Aorta (tissue), 5 donors: ENCODE measurements at regions not wholly inside any gene's neighbourhood (a gene's known extent, or its start where the extent isn't known, plus 50 kb on each side); places are given as distances from the start of the nearest gene placed in this dataset.

Experiments used
- ATAC-seq: fragments of 200-7000 bp; cut with Tn5 transposase; one replicate; pipeline ENCODE4 v1.9.1; 2022; ENCODE audit warnings: moderate library complexity; ENCODE audit not compliant: low FRiP score
- DNase-seq, 2 donors: peaks; one replicate each; pipeline ENCODE4 v3.0.0-alpha.2; 2020
- H3K27ac ChIP-seq, 2 donors: one replicate each; pipeline ENCODE4 v1.5.1; 2013; ENCODE audit warnings: low read length in 2 of 2, mild to moderate bottlenecking in 2 of 2, moderate library complexity in 2 of 2, control low read depth in 1 of 2, inconsistent platforms in 1 of 2, low read depth in 1 of 2
- H3K27me3 ChIP-seq, 2 donors: one replicate each; pipeline ENCODE4 v1.6.1; 2013; ENCODE audit warnings: control low read depth in 1 of 2, low read length in 1 of 2, mild to moderate bottlenecking in 1 of 2, moderate library complexity in 1 of 2; ENCODE audit not compliant: insufficient read depth in 2 of 2, control insufficient read depth in 1 of 2
- H3K36me3 ChIP-seq, 2 donors: one replicate each; pipeline ENCODE4 v1.6.1; 2013; ENCODE audit warnings: control low read depth in 1 of 2, low read length in 1 of 2, mild to moderate bottlenecking in 1 of 2; ENCODE audit not compliant: insufficient read depth in 2 of 2, control insufficient read depth in 1 of 2
- H3K4me1 ChIP-seq, 2 donors: one replicate each; pipeline ENCODE4 v1.6.1; 2013; ENCODE audit warnings: low read length in 2 of 2, control low read depth in 1 of 2, mild to moderate bottlenecking in 1 of 2, moderate library complexity in 1 of 2; ENCODE audit not compliant: insufficient read depth in 2 of 2, control insufficient read depth in 1 of 2
- H3K4me3 ChIP-seq, 2 donors: one replicate each; pipeline ENCODE4 v1.5.1; 2013; ENCODE audit warnings: low read length in 2 of 2, control low read depth in 1 of 2, mild to moderate bottlenecking in 1 of 2
- H3K9me3 ChIP-seq: one replicate; pipeline ENCODE4 v1.6.1; 2013; ENCODE audit warnings: mild to moderate bottlenecking, low read length; ENCODE audit not compliant: control insufficient read depth
- WGBS, 2 donors: extraction: QIAGEN DNeasy Blood & Tissue Kit; methylation state at CpG; one replicate each; pipeline ENCODE4 v1.1.7; 2013; 5-methylcytosine and 5-hydroxymethylcytosine counted together
- intact Hi-C, 2 donors: fragments of 100-400 bp; cut with DNase I; formaldehyde crosslinking; loops; one replicate each; pipeline versions ENCODE4 v1.14.2 to v1.15.0; 2022
- donor health status: healthy with polysubstance abuse.
- donor health status: Bipolar disorder and iron deficiency.
- donor health status: DM: no; HTN: no; CAD: no.
- donor health status: DM: no; HTN: no; CAD: no.
- donor health status: DM: yes; HTN: yes; CAD: no.

DNA sequence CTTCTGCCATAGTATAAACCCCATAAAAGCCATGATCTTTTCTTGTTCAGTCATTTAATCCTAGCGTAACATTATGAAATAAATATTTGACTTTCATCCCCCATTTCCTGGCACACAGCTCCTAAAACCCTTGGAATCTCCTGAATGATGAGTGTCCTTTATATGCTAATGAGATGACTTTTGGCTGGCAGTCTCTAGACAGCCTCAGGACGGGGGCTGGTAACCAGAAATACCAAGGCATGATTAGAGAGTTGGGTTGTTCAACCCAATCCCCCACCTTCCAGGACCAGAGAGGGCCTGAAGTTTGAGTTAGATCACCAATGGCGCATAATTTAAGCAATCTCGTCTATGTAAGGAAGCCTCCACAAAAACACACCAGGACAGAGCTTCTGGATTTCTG lies 1246.1 kb upstream of the TENM4 start:
- Histone ChIP-seq H3K4me3 (no peak overlapping the region), H3K9me3 (no peaks in the 10 kb centered on the region), H3K36me3 (no peaks in the 10 kb centered on the region), H3K27me3 (no peaks in the 10 kb centered on the region), H3K4me1 (no peaks in the 10 kb centered on the region), H3K27ac (no peak overlapping the region)
- ATAC-seq (no peak), DNase-seq (no peak)
- intact Hi-C loops = no loop called here
- WGBS, 2 donors = 91% methylated on average over 4 of the region's 4 CpGs

DNA sequence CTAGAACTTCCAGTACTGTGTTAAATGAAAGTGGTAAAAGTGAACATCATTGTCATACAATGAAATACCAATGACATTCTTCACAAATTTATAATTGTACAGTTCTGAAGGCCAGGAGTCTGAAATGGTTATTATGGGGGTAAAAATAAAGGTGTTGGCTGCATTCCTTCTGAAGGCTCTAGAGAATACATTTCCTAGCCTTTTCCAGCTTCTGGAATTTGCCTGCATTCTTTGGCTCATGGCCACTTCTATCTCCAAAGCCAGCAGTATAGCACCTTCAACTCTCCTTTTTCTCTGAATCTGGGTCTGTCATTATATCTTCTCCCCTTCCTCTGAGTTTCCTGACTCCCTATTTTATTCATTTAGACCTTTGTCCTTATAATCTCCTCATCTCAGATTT lies 1232.7 kb upstream of the TENM4 start:
- H3K27me3 ChIP-seq = no peaks in the 10 kb centered on the region
- H3K4me1 ChIP-seq = no peaks in the 10 kb centered on the region
- H3K4me3 ChIP-seq = no peak overlapping the region
- DNase-seq (no peak), ATAC-seq (no peak)
- H3K36me3 ChIP-seq = no peaks in the 10 kb centered on the region
- H3K9me3 ChIP-seq = no peaks in the 10 kb centered on the region
- intact Hi-C loops = no loop called here
- no peak overlapping the region for H3K27ac ChIP-seq

DNA sequence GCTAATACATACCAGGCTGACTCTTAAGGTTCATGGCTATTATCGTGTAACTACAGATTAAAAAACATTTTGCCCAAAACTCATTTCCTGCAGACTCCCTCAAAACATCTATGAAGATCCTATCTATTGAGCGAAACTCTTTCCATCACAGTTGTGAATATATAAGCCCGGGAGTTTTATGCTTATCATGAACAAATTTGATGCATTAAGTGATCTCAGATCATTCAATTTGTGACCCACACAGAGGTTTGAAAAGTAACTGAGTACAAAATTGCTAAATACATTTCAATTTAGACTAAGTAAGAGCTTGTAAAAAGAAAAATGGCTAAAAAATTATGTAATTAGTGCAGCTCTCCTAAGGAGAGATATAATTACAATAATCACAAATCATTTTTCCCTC lies 1228.8 kb upstream of the TENM4 start:
- H3K27me3 ChIP-seq = no peaks in the 10 kb centered on the region
- WGBS, 2 donors = 82 to 83% methylated on average over 3 of the region's 3 CpGs
- H3K4me1 ChIP-seq = no peaks in the 10 kb centered on the region
- DNase-seq (no peak), ATAC-seq (no peak)
- no peaks in the 10 kb centered on the region for H3K9me3 ChIP-seq
- H3K27ac ChIP-seq = no peak overlapping the region
- intact Hi-C loops = no loop called here
- no peaks in the 10 kb centered on the region for H3K36me3 ChIP-seq
- no peak overlapping the region for H3K4me3 ChIP-seq

DNA sequence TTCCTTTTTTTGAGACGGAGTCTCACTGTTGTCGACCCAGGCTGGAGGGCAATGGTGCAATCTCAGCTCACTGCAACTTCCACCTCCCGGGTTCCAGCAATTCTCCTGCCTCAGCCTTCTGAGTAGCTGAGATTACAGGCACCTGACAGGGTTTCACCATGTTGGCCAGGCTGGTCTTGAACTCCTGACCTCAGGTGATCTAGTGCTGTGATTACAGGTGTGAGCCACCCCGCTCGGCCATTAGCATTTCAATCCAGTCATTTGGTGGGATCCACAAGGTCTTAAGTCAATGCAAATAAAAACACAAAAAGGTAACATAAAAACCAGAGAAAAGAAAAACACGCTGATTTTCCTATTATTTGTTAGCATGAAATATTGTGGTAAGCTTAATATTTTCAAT lies 1227.2 kb upstream of the TENM4 start:
- no peak overlapping the region for H3K27ac ChIP-seq
- intact Hi-C loops = no loop called here
- 91 to 93% methylated on average over 6 of the region's 6 CpGs for WGBS, 2 donors
- H3K27me3 ChIP-seq = peaks cover 0 to 2% of the 10 kb centered on the region in 2 donors
- H3K36me3 ChIP-seq = no peaks in the 10 kb centered on the region
- H3K4me3 ChIP-seq = no peak overlapping the region
- no peaks in the 10 kb centered on the region for H3K9me3 ChIP-seq
- no peaks in the 10 kb centered on the region for H3K4me1 ChIP-seq
- DNase-seq (no peak), ATAC-seq (no peak)

DNA sequence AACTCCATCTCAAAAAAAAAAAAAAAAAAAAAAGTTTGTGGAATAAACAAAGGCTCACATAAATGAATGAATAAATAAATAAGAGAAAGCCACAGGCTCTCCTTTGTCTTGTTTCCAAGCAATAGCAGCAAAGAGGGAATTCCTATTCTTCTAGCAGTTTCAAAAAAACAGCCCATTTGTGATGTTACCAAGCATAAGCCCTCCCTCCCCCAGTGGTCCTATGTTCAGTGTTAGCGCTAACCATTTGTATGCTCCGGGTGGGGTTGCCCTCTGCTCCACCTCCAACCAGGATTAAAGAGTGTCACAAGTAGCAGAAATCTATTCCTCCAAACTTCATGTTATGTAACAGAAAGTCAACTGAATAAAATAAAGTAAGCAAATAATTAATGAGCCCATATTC lies 1215.0 kb upstream of the TENM4 start:
- H3K4me1 ChIP-seq = no peaks in the 10 kb centered on the region
- no peak for ATAC-seq
- no peak overlapping the region for H3K27ac ChIP-seq
- intact Hi-C loops = loop anchor here in 1 of 2 donors (10.0 kb wide), 1 partner anchor 201 kb away; no protein-coding TSS in a partner anchor
- no peaks in the 10 kb centered on the region for H3K27me3 ChIP-seq
- H3K9me3 ChIP-seq = peaks cover 1% of the 10 kb centered on the region
- no peak for DNase-seq
- no peak overlapping the region for H3K4me3 ChIP-seq
- no peaks in the 10 kb centered on the region for H3K36me3 ChIP-seq
- WGBS, 2 donors = 93 to 98% methylated on average over 2 of the region's 2 CpGs

DNA sequence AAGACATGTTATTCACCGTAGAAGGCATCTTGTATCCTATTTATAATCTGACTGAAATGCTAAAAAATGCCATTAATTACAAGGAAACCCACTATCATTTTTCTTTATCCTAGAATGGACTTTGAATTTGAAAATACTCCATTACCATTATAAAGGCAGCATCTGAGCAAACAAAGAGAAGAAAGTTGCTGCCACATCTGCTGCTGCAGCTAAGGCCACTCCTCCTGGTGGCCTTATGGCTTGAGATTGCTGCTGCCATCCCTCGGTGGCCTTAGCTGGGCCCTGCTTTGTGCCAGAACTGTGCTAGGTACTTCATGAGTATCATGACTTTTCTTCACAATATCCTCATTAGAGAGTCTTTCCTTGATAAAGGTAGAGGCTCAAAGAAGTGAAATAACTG lies 1210.1 kb upstream of the TENM4 start:
- no peak overlapping the region for H3K27ac ChIP-seq
- no peak overlapping the region for H3K4me3 ChIP-seq
- intact Hi-C loops = loop anchor here in 1 of 2 donors (10.0 kb wide), 1 partner anchor 196 kb away; no protein-coding TSS in a partner anchor
- DNase-seq (no peak), ATAC-seq (no peak)
- WGBS, 2 donors = 44 to 65% methylated on average over 2 of the region's 2 CpGs
- H3K4me1 ChIP-seq = no peaks in the 10 kb centered on the region
- no peaks in the 10 kb centered on the region for H3K27me3 ChIP-seq
- peaks cover 1% of the 10 kb centered on the region for H3K9me3 ChIP-seq
- no peaks in the 10 kb centered on the region for H3K36me3 ChIP-seq

DNA sequence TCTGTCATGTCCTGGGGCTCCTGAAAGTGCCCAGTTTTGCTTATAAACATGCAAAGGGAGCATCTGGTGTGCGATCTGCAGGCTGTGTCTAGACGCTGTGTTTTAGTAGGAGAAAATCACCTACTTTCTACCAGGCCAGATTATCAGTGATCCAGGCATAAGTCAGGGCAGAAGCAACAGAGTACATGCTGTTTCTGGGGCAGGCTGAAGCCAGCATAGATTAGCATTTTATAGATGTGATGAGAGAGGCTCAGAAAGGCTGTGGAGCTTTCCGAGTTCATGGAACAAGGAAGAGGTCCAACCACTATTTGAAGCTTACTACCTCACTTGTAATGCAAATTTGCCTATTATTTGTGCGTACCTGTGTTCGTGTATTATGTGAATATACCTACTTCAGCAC lies 1208.4 kb upstream of the TENM4 start:
- intact Hi-C loops = no loop called here
- DNase-seq = no peak
- no peak overlapping the region for H3K4me3 ChIP-seq
- H3K36me3 ChIP-seq = no peaks in the 10 kb centered on the region
- H3K4me1 ChIP-seq = no peaks in the 10 kb centered on the region
- WGBS, 2 donors = 83 to 87% methylated on average over 5 of the region's 5 CpGs
- peaks cover 1% of the 10 kb centered on the region for H3K9me3 ChIP-seq
- no peak overlapping the region for H3K27ac ChIP-seq
- H3K27me3 ChIP-seq = no peaks in the 10 kb centered on the region
- no peak for ATAC-seq

DNA sequence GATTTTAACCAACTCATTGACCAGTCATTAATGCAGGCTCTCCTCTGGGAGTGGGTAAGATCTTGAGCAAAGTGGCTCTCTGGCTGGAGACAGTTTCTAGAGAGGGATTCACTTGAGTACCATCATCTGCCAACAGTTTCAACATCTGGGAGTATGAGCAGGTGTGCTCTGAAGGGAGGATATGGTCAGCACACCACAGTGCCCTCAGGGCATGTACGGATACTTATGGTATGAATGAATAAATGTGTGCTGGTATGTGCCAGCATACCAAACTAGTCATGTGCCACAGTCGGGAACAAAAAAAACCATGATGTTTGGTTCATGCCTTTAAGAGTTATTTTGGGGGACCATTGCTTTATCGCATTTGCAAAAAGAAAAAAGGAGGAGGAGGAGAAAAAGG lies 1197.5 kb upstream of the TENM4 start:
- Histone ChIP-seq H3K4me3 (no peak overlapping the region), H3K27ac (no peak overlapping the region), H3K4me1 (no peaks in the 10 kb centered on the region), H3K36me3 (no peaks in the 10 kb centered on the region), H3K27me3 (peaks cover 0 to 2% of the 10 kb centered on the region in 2 donors), H3K9me3 (no peaks in the 10 kb centered on the region)
- DNase-seq = no peak
- 61 to 63% methylated on average over 3 of the region's 3 CpGs for WGBS, 2 donors
- no peak for ATAC-seq
- intact Hi-C loops = no loop called here

DNA sequence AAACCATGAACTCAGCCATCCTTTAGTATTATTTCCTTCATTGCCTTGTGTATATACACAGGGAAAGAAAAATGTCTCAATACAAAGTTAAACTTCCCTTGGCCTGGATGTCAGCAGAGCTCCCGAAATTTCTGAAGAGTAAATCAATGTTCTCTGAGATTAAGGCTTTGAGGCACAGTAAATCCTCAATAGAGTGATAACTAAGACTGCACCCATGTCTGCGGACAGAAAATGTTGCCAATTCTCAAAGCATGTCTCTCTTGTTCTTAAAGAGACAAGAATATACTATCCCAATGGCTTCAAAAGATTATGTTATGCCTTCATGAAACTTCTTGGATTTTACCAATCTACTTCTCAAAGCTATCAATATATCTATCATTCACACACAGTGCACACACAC lies 1196.7 kb upstream of the TENM4 start:
- Histone ChIP-seq H3K9me3 (no peaks in the 10 kb centered on the region), H3K27ac (no peak overlapping the region), H3K36me3 (no peaks in the 10 kb centered on the region), H3K4me1 (no peaks in the 10 kb centered on the region), H3K4me3 (no peak overlapping the region), H3K27me3 (peaks cover 0 to 2% of the 10 kb centered on the region in 2 donors)
- no peak for ATAC-seq
- 80 to 91% methylated on average over 2 of the region's 2 CpGs for WGBS, 2 donors
- intact Hi-C loops = no loop called here
- no peak for DNase-seq
